Stimulated activated memory B cell treated with anti-CD40 and anti-IgM and Interleukin-4, amounts not matched to agents 10 μg/mL and 1 μg/mL and 100 μg/mL, for 72 hours (primary cell): ENCODE measurements at regions not wholly inside any gene's neighbourhood (a gene's known extent, or its start where the extent isn't known, plus 50 kb on each side); places are given as distances from the start of the nearest gene placed in this dataset.
"Not testable (repeated sequence)": the region's sequence is repeated elsewhere in the genome, so short reads cannot be mapped to it uniquely, and the experiment has no call there.

Experiments
- ATAC-seq: fragments of 150-1000 bp; cut with Tn5 transposase; 2 replicates; pipeline ENCODE4 v1.10.0; 2021
- H3K27ac Mint-ChIP-seq: one replicate; pipeline ENCODE4 v1.8.0; 2022; ENCODE audit warnings: mild to moderate bottlenecking, mixed read lengths
- H3K27me3 Mint-ChIP-seq: one replicate; pipeline ENCODE4 v1.8.0; 2022; ENCODE audit warnings: mixed read lengths
- H3K36me3 Mint-ChIP-seq: one replicate; pipeline ENCODE4 v1.8.0; 2022; ENCODE audit warnings: mixed read lengths
- H3K4me1 Mint-ChIP-seq: one replicate; pipeline ENCODE4 v1.8.0; 2022; ENCODE audit warnings: mixed read lengths
- H3K4me3 Mint-ChIP-seq: one replicate; pipeline ENCODE4 v1.8.0; 2022; ENCODE audit warnings: mild to moderate bottlenecking, moderate library complexity, mixed read lengths
- H3K9me3 Mint-ChIP-seq: one replicate; pipeline ENCODE4 v1.8.0; 2022; ENCODE audit warnings: mixed read lengths

DNA sequence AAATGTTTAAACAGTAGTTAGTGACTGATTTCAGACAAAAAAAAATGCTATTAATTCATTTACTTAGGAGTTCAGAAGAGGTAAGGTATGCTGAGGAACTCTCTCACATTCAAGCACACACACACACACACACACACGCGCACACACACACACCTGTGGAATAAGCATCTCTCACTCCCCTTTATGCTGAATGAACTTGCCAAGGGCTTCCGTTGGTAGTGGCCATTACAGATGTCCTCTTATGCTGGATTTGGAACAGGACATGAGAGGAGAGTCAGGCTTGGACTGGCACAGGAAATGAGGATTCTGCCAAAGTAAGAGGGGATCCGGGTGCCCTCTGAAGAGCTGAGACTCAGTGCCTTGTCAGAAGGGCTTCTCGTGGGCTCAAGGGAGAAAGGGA, 463.4 kb upstream of the MIR17HG start:
- Mint-ChIP-seq H3K27ac (no peak overlapping the region), H3K4me3 (no peak overlapping the region), H3K36me3 (no peaks in the 10 kb centered on the region), H3K4me1 (no peaks in the 10 kb centered on the region), H3K27me3 (no peaks in the 10 kb centered on the region), H3K9me3 (no peaks in the 10 kb centered on the region)
- no peak for ATAC-seq

DNA sequence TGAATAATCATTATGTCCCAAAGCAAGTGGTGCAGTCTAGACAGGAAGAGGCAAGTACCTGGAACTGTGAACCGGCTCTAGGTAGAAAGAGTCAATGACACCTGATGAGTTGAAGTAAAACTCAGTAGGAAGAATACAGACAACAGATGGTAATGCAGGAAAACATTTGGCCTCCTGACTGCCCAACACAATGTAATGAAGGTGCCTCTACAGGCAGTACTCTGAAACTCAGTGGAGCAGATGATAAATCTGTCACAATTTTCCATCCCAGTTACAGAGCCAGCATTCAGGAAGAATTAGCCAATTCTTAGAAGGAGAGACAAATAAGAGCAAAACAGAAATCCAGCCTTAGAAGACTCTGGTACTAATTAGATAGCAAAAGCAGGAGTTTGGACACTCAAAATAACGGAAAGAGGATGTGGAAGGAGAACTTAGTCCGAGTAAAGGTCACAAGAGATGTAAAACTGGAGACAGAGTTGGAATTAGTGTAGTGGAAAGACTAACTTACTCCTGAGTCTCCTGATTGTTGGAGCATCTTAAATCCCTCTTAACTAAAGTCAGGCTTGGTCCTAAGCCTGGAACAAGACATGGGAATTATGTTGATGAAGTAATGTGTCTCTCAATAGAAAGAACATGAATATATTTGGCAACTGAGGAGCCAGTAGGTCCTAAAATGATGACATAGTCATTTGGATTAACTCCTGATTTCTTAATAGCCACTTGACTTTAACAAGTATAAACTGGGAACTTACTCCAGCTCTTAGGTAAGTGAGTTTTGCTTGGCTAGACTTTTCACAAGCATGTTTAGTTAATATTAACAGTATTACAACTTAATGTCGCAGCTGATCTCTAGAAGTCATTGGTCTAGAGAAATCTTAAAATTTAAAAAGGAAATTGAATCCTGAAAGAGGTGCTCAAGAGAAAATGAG, 457.3 kb upstream of the MIR17HG start:
- H3K27ac Mint-ChIP-seq, result no peak overlapping the region
- H3K4me3 Mint-ChIP-seq, result no peak overlapping the region
- peaks cover 2% of the 10 kb centered on the region for H3K9me3 Mint-ChIP-seq
- ATAC-seq, result no peak
- H3K36me3 Mint-ChIP-seq, result no peaks in the 10 kb centered on the region
- H3K4me1 Mint-ChIP-seq, result no peaks in the 10 kb centered on the region
- H3K27me3 Mint-ChIP-seq, result no peaks in the 10 kb centered on the region

DNA sequence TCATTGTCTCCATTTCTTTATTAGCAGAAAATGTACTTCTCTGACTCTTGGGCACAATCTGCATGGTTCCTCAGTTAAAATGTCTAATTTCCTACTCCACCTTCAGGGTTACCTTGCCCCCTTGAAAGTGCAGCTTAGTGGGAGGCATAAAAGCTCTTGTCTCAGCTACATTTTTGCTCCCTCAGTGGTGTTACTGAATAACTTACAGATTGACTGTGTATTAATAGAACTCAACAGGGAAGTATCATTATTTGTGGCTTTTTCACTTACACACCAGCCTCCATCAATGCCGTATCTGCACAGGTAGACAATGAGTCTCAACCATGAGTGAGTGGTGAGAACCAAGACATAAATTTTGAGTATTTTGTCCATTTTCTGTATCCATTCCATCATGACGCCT, 456.2 kb upstream of the MIR17HG start:
- no peaks in the 10 kb centered on the region for H3K27me3 Mint-ChIP-seq
- ATAC-seq, result no peak
- no peaks in the 10 kb centered on the region for H3K4me1 Mint-ChIP-seq

DNA sequence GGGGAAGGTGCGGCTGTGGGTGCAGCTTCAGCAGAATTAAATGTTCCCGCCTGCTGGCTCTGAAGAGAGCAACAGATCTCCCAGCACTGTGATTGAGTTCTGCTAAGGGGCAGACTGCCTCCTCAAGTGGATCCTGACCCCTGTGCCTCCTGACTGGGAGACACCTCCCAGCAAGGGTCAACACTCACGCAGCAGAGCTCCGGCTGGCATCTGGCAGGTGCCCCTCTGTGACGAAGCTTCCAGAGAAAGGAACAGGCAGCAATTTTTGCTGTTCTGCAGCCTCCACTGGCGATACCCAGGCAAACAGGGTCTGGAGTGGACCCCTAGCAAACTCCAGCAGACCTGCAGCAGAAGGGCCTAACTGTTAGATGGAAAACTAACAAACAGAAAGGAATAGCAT, 454.3 kb upstream of the MIR17HG start:
- H3K4me3 Mint-ChIP-seq, ATAC-seq, H3K4me1 Mint-ChIP-seq, H3K9me3 Mint-ChIP-seq, H3K36me3 Mint-ChIP-seq, H3K27me3 Mint-ChIP-seq, H3K27ac Mint-ChIP-seq: not testable (repeated sequence)

More for the DNA sequence above, 456.2 kb upstream of the MIR17HG start:
- peaks cover 2% of the 10 kb centered on the region for H3K9me3 Mint-ChIP-seq
- no peaks in the 10 kb centered on the region for H3K36me3 Mint-ChIP-seq
- H3K27ac Mint-ChIP-seq, result no peak overlapping the region
- no peak overlapping the region for H3K4me3 Mint-ChIP-seq

DNA sequence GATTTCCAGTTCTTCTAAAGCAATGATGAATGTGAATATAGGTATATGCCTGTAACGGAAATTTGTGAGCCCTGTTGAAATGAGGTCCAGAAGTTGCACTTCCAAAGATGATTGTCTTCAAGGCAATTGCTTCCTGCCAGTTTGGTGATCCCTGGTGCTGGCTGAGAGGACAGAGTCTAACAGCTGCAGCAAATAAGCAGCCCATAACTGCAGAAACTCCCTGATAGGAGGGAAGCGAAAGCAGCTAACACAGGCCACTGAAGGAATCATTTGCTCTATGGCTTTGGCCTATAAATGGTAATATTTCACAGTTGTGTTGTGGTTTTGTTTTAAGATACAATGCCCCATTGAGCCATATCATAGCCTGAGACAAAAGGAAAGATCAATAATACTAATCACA, 451.5 kb upstream of the MIR17HG start:
- Mint-ChIP-seq H3K27me3 (no peaks in the 10 kb centered on the region), H3K9me3 (peaks cover 6% of the 10 kb centered on the region), H3K4me3 (no peak overlapping the region), H3K27ac (no peak overlapping the region), H3K36me3 (no peaks in the 10 kb centered on the region), H3K4me1 (no peaks in the 10 kb centered on the region)
- ATAC-seq, result no peak

DNA sequence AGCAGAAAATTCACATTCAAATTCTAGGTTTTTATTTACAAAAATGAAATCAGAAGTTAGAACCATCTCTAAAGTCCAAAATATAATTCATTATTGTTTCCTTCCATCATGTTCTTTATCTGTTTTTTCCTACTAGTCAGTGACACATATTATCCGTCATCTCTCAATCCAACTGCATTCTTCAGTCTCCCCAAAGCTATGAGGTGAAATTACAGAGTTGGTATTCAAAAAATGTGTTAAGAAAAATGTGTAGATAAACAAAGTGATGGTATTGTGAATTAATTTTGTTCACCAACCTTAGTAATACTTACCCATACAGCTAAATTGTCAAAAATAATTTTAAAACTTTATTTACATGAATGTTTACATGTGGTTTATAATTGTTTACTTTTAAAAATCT, 448.7 kb upstream of the MIR17HG start:
- no peak overlapping the region for H3K27ac Mint-ChIP-seq
- peaks cover 5% of the 10 kb centered on the region for H3K9me3 Mint-ChIP-seq
- H3K4me1 Mint-ChIP-seq, result no peaks in the 10 kb centered on the region
- no peaks in the 10 kb centered on the region for H3K36me3 Mint-ChIP-seq
- no peak for ATAC-seq
- H3K27me3 Mint-ChIP-seq, result no peaks in the 10 kb centered on the region
- no peak overlapping the region for H3K4me3 Mint-ChIP-seq

- no peaks in the 10 kb centered on the region for H3K4me1 Mint-ChIP-seq
- peaks cover 4% of the 10 kb centered on the region for H3K9me3 Mint-ChIP-seq
- no peaks in the 10 kb centered on the region for H3K27me3 Mint-ChIP-seq
- no peak overlapping the region for H3K27ac Mint-ChIP-seq
- no peak overlapping the region for H3K4me3 Mint-ChIP-seq
- H3K36me3 Mint-ChIP-seq, result no peaks in the 10 kb centered on the region
- ATAC-seq, result no peak
Measured at GRCh38 chr13:90899416-90899815, 448.1 kb upstream of the MIR17HG start.

DNA sequence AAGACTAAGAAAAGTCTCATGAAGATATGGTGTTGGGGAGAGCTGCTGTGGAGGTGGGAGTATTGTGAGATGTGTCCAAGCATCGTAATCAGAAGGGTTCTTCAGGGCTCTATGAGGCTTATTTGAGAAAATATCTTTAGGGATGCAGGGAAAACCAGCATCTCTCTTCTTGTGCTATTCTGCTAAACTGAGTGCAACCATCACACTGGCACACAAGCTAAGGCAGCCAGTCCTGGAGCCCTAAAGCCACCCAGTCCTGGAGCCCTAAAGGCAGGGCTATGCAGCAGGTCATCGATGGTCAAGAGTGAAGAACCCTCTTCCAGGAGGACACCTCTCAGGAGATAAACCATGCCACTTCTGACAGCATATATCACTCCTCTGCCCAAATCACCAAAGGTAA, 445.2 kb upstream of the MIR17HG start:
- no peak overlapping the region for H3K27ac Mint-ChIP-seq
- peaks cover 14% of the 10 kb centered on the region for H3K9me3 Mint-ChIP-seq
- H3K4me1 Mint-ChIP-seq, result no peaks in the 10 kb centered on the region
- no peak for ATAC-seq
- H3K4me3 Mint-ChIP-seq, result no peak overlapping the region
- no peaks in the 10 kb centered on the region for H3K27me3 Mint-ChIP-seq
- no peaks in the 10 kb centered on the region for H3K36me3 Mint-ChIP-seq

DNA sequence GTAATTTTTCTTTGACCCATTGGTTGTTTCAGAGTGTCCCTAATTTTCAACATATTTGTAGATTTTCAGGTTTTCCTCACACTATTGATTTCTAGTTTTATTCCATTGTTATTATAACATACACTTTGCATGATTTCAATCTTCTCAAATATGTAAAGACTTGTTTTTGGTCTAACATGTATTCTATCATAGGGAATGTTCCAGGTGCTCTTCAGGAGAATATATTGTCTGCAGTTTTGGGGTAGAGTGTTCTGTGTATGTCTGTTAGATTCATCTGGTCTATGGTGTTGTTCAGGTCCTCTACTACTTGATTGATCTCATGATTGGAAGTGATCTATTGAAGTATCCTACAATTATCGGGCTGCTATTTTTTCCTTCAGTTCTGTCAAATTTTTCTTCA, 440.9 kb upstream of the MIR17HG start:
- Mint-ChIP-seq H3K4me1 (no peaks in the 10 kb centered on the region), H3K27ac (no peak overlapping the region), H3K27me3 (no peaks in the 10 kb centered on the region), H3K4me3 (no peak overlapping the region), H3K9me3 (peaks cover 12% of the 10 kb centered on the region), H3K36me3 (no peaks in the 10 kb centered on the region)
- no peak for ATAC-seq

DNA sequence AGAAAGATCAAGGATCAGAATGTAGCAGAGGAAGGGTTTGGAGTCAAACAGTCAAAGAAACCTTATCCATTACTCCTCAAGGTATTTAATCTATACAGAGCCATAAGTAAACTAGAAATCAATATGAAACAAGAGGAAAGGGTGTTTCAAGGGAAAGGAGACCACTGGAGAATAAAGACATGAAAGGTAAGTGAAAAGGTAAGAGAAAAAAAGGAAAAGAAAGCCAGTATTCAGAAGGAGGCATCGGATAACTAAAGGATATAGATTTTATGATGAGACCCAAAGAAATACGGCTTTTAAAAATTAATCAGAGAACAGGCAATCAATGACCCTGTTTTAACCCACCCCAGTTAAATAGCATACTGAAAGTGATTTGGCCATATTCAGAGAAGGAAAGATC, 438.7 kb upstream of the MIR17HG start:
- Mint-ChIP-seq H3K27ac (no peak overlapping the region), H3K4me1 (no peaks in the 10 kb centered on the region), H3K9me3 (peaks cover 12% of the 10 kb centered on the region), H3K4me3 (no peak overlapping the region), H3K27me3 (no peaks in the 10 kb centered on the region), H3K36me3 (no peaks in the 10 kb centered on the region)
- no peak for ATAC-seq

GRCh38 chr13:90910018-90910639, 437.4 kb upstream of the MIR17HG start:
- Mint-ChIP-seq H3K36me3 (no peaks in the 10 kb centered on the region), H3K4me1 (no peaks in the 10 kb centered on the region), H3K9me3 (peaks cover 10% of the 10 kb centered on the region), H3K27ac (no peak overlapping the region), H3K27me3 (no peaks in the 10 kb centered on the region), H3K4me3 (no peak overlapping the region)
- no peak for ATAC-seq

DNA sequence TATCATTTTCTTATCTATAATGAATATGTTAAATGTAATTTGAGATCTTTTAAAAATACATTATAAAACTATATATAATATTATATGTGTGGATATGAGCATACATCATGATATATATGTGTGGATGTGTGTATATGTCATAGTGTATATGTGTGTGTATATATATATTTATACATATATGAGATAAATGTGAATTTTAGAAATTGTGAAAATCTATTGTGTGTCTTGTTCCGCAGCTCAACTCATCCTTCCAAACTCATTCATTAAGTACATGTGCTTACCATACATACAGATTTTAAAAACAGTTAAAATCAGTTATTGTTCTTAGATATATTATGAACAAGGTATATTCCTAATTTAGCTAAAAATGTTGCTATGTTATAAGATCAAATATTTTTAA, 435.2 kb upstream of the MIR17HG start:
- H3K9me3 Mint-ChIP-seq, result peaks cover 6% of the 10 kb centered on the region
- no peaks in the 10 kb centered on the region for H3K36me3 Mint-ChIP-seq
- no peak overlapping the region for H3K4me3 Mint-ChIP-seq
- H3K27ac Mint-ChIP-seq, result no peak overlapping the region
- no peaks in the 10 kb centered on the region for H3K27me3 Mint-ChIP-seq
- H3K4me1 Mint-ChIP-seq, result no peaks in the 10 kb centered on the region
- ATAC-seq, result no peak

GRCh38 chr13:90918536-90918935, 429.0 kb upstream of the MIR17HG start:
- no peak for ATAC-seq
- Mint-ChIP-seq H3K4me1 (no peaks in the 10 kb centered on the region), H3K27ac (no peak overlapping the region), H3K9me3 (peaks cover 4% of the 10 kb centered on the region), H3K36me3 (no peaks in the 10 kb centered on the region), H3K4me3 (no peak overlapping the region), H3K27me3 (no peaks in the 10 kb centered on the region)

DNA sequence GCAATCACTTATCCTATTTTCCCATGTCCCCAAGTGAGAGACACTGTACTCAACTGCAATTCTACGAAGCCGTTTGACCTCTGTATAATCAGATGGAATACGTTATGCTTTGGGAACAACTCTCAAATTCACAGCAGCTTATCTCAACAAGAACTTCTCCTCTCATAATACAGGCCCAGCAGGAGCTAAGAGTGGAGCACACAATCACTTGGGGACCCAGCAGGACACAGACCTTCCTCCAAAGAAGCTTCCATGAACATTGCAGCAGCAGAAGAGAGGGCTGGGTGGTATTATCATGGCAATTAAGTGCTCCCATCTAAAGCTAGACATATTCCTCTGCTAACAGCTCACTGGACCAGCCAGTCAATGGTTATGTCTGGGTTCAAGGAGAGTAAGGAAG, 428.3 kb upstream of the MIR17HG start:
- ATAC-seq, result no peak
- Mint-ChIP-seq H3K27ac (no peak overlapping the region), H3K4me1 (no peaks in the 10 kb centered on the region), H3K4me3 (no peak overlapping the region), H3K36me3 (no peaks in the 10 kb centered on the region), H3K27me3 (no peaks in the 10 kb centered on the region), H3K9me3 (peaks cover 4% of the 10 kb centered on the region)

DNA sequence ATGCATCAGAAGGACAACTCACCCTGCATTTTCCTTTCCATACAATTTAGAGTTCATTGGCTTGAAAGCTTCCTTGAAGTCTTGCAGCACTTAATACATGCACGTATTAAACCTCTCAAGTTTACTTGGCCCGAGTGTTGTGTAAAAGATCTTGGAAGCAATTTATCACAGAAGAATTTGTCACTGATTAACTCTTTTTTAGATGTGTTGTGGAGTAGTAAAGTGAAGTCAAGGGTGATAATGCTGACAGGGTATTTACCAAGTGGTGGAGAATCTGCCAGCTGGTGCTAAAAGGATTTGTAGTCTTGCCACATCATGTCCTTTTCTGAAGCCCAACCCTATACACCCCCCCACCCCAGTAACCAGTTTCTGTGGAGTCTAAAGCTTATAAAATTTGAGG, 421.0 kb upstream of the MIR17HG start:
- no peak for ATAC-seq
- no peak overlapping the region for H3K4me3 Mint-ChIP-seq
- peaks cover 10% of the 10 kb centered on the region for H3K9me3 Mint-ChIP-seq
- no peaks in the 10 kb centered on the region for H3K36me3 Mint-ChIP-seq
- H3K4me1 Mint-ChIP-seq, result no peaks in the 10 kb centered on the region
- no peak overlapping the region for H3K27ac Mint-ChIP-seq
- H3K27me3 Mint-ChIP-seq, result no peaks in the 10 kb centered on the region

DNA sequence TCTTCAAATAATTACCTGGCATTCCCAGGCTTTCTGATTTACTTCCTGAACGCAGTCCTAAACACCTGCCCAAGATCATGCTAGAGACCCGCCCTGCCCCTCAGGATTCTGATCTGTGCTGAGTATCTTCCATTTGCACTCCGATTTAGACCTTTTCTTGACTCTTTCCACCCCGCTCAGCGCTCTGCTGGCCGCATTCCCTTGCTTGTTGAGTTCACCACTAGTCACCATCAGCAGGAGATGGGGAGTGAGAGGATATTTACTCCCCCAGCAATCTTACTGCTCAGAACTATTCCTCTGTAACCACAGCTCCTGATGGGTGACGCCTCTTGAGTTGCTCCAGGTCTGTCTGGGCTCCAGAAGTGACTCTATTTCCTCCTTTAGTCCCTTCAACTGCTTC, 419.4 kb upstream of the MIR17HG start:
- ATAC-seq, result no peak
- H3K4me1 Mint-ChIP-seq, result no peaks in the 10 kb centered on the region
- H3K9me3 Mint-ChIP-seq, result peaks cover 10% of the 10 kb centered on the region
- no peaks in the 10 kb centered on the region for H3K36me3 Mint-ChIP-seq
- no peak overlapping the region for H3K4me3 Mint-ChIP-seq
- H3K27ac Mint-ChIP-seq, result no peak overlapping the region
- no peaks in the 10 kb centered on the region for H3K27me3 Mint-ChIP-seq
